ENCODE measurements at regions not wholly inside any gene's neighbourhood (a gene's known extent, or its start where the extent isn't known, plus 50 kb on each side); places are given as distances from the start of the nearest gene placed in this dataset.
A peak's percentile ranks its signal among the peaks of the same experiment; 100 is the strongest.

GRCh38 chr6:170181338-170181690 is 109.6 kb downstream of the DLL1 start:
- TF ChIP-seq, protein P1, sequence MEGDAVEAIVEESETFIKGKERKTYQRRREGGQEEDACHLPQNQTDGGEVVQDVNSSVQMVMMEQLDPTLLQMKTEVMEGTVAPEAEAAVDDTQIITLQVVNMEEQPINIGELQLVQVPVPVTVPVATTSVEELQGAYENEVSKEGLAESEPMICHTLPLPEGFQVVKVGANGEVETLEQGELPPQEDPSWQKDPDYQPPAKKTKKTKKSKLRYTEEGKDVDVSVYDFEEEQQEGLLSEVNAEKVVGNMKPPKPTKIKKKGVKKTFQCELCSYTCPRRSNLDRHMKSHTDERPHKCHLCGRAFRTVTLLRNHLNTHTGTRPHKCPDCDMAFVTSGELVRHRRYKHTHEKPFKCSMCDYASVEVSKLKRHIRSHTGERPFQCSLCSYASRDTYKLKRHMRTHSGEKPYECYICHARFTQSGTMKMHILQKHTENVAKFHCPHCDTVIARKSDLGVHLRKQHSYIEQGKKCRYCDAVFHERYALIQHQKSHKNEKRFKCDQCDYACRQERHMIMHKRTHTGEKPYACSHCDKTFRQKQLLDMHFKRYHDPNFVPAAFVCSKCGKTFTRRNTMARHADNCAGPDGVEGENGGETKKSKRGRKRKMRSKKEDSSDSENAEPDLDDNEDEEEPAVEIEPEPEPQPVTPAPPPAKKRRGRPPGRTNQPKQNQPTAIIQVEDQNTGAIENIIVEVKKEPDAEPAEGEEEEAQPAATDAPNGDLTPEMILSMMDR (IDR thresholded peaks at IDR 0.05; ENCODE audit: insufficient read depth, low read depth, low read length, missing control alignments), result no peak
- DNase-seq (ENCODE audit: low read depth), result no peak
- no peak overlapping the region for H3K4me3 ChIP-seq (ENCODE audit: low read length)

GRCh38 chr6:170180671-170181337 is 110.1 kb downstream of the DLL1 start:
- no peak overlapping the region for H3K4me3 ChIP-seq (ENCODE audit: low read length)
- TF ChIP-seq, protein P1 (IDR thresholded peaks at IDR 0.05; ENCODE audit: insufficient read depth, low read depth, low read length, missing control alignments), result no peak
- DNase-seq (ENCODE audit: low read depth), result no peak

- H3K4me3 ChIP-seq (ENCODE audit: low read length), result no peak overlapping the region
- no peak for DNase-seq (ENCODE audit: low read depth)
- TF ChIP-seq, protein P1 (IDR thresholded peaks at IDR 0.05; ENCODE audit: insufficient read depth, low read depth, low read length, missing control alignments), result no peak
Observed at GRCh38 chr6:170179616-170180324, 111.1 kb downstream of the DLL1 start.

GRCh38 chr6:170178561-170179477 is 112.1 kb downstream of the DLL1 start:
- DNase-seq (ENCODE audit: low read depth), result peak; percentile 97
- H3K4me3 ChIP-seq (ENCODE audit: low read length), result no peak overlapping the region

GRCh38 chr6:170177772-170178560 is 112.9 kb downstream of the DLL1 start:
- DNase-seq (ENCODE audit: low read depth), result no peak
- no peak overlapping the region for H3K4me3 ChIP-seq (ENCODE audit: low read length)
- TF ChIP-seq, protein P1 (IDR thresholded peaks at IDR 0.05; ENCODE audit: insufficient read depth, low read depth, low read length, missing control alignments), result no peak

More at GRCh38 chr6:170178561-170179477, 112.1 kb downstream of the DLL1 start:
- TF ChIP-seq, protein P1 (IDR thresholded peaks at IDR 0.05; ENCODE audit: insufficient read depth, low read depth, low read length, missing control alignments), result peak; percentile 15

All from epithelial cell of esophagus (primary cell).